ENCODE measurements at regions not wholly inside any gene's neighbourhood (a gene's known extent, or its start where the extent isn't known, plus 50 kb on each side); places are given as distances from the start of the nearest gene placed in this dataset.

- ATAC-seq, result peak; percentile 51
- peak; percentile 52 for DNase-seq
- POLR2A ChIA-PET, result interaction anchor here (0.6 to 1.4 kb wide), 2 partner anchors 169 to 294 kb away, joined by 3 to 4 read pairs; partner anchors contain the start of gene PAXBP1
These were observed 85.4 kb upstream of the OLIG2 start for GRCh38 chr21:32940079-32941014.

DNA sequence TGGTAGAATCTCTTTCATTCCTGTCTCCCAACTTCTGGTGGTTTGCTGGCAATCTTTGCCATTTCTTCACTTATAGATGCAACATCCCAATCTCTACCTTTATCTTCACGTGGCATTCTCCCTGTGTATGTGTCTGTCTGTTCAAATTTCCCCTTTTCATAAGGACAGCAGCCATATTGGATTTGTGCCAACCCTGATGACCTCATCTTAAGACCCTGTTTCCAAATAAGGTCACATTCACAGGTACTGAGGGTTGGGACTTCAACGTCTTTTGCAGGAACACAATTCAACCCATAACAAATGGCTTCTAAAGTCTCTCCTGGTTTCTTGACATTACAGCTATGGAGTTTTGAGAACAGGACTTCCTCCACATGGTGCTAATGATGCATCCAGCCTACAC lies 84.5 kb upstream of the OLIG2 start:
- TF ChIP-seq CTCF (IDR thresholded peaks at IDR 0.05), result no peak
- POLR2A ChIA-PET, result no interaction called here
- peaks cover 10% of the 10 kb centered on the region for H3K4me1 Mint-ChIP-seq (ENCODE audit: low read depth)
- no peak overlapping the region for H3K27ac Mint-ChIP-seq
- H3K9me3 Mint-ChIP-seq, result no peaks in the 10 kb centered on the region
- CTCF ChIA-PET, result interaction anchor here (0.6 to 3.5 kb wide), 34 partner anchors 10 to 443 kb away, joined by 3 to 45 read pairs (median 6); partner anchors contain the start of gene IL10RB
- H3K36me3 Mint-ChIP-seq (ENCODE audit: low read depth), result no peaks in the 10 kb centered on the region
- no peaks in the 10 kb centered on the region for H3K27me3 Mint-ChIP-seq
- no peak for ATAC-seq
- intact Hi-C loops (cut with micrococcal nuclease), result no loop called here
- DNase-seq, result no peak
- H3K4me3 Mint-ChIP-seq, result no peak overlapping the region

More at GRCh38 chr21:32940079-32941014, 85.4 kb upstream of the OLIG2 start:
- H3K4me3 Mint-ChIP-seq, result no peak overlapping the region
- no peaks in the 10 kb centered on the region for H3K36me3 Mint-ChIP-seq (ENCODE audit: low read depth)
- CTCF ChIA-PET, result interaction anchor here (0.6 to 3.5 kb wide), 68 partner anchors 9 to 666 kb away, joined by 3 to 45 read pairs (median 4); partner anchors contain the start of gene IL10RB
- peaks cover 10% of the 10 kb centered on the region for H3K4me1 Mint-ChIP-seq (ENCODE audit: low read depth)
- no peak overlapping the region for H3K27ac Mint-ChIP-seq
- no peaks in the 10 kb centered on the region for H3K9me3 Mint-ChIP-seq
- no peaks in the 10 kb centered on the region for H3K27me3 Mint-ChIP-seq
- TF ChIP-seq CTCF (IDR thresholded peaks at IDR 0.05), result peak; percentile 90
- intact Hi-C loops (cut with micrococcal nuclease), result no loop called here

DNA sequence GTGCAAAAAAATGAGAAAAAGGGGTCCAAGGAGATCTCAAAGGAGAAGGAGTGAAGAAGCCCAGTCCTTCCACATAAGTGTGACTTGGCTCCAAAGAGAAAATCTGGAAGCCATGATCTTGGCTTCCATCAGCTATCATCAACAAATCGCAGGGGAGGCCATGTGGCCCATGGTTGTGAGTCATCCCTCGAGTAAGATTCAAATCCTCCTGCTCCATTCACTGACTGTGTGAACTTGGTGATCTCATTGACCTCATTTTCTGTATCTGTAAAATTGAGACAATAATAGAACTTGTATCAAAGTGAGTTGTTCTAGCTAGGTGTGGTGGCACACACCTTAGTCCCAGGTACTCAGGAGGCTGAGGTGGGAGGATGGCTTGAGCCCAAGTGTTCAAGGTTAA lies 79.1 kb upstream of the OLIG2 start:
- DNase-seq (no peak), ATAC-seq (no peak)
- intact Hi-C loops (cut with micrococcal nuclease), result no loop called here
- TF ChIP-seq CTCF (IDR thresholded peaks at IDR 0.05), result no peak
- no peaks in the 10 kb centered on the region for H3K4me1 Mint-ChIP-seq (ENCODE audit: low read depth)
- CTCF ChIA-PET, result interaction anchor here (1.9 kb wide), 1 partner anchor 17 kb away, joined by 5 read pairs; no protein-coding TSS in a partner anchor
- H3K9me3 Mint-ChIP-seq, result no peaks in the 10 kb centered on the region
- no peaks in the 10 kb centered on the region for H3K36me3 Mint-ChIP-seq (ENCODE audit: low read depth)
- POLR2A ChIA-PET, result interaction anchor here (1.3 kb wide), 1 partner anchor 19 kb away, joined by 3 read pairs; no protein-coding TSS in a partner anchor
- no peak overlapping the region for H3K4me3 Mint-ChIP-seq
- no peak overlapping the region for H3K27ac Mint-ChIP-seq
- no peaks in the 10 kb centered on the region for H3K27me3 Mint-ChIP-seq

GRCh38 chr21:32947736-32948135 lies 78.0 kb upstream of the OLIG2 start:
- CTCF ChIA-PET, result interaction anchor here (7.1 kb wide), 1 partner anchor 8 kb away, joined by 45 read pairs; no protein-coding TSS in a partner anchor
- no peaks in the 10 kb centered on the region for H3K4me1 Mint-ChIP-seq (ENCODE audit: low read depth)
- intact Hi-C loops (cut with micrococcal nuclease), result no loop called here

More at GRCh38 chr21:32947736-32948135, 78.0 kb upstream of the OLIG2 start:
- no peaks in the 10 kb centered on the region for H3K36me3 Mint-ChIP-seq (ENCODE audit: low read depth)
- POLR2A ChIA-PET, result no interaction called here
- H3K4me3 Mint-ChIP-seq, result no peak overlapping the region
- H3K27ac Mint-ChIP-seq, result no peak overlapping the region
- no peak for TF ChIP-seq CTCF (IDR thresholded peaks at IDR 0.05)
- peaks cover 4% of the 10 kb centered on the region for H3K27me3 Mint-ChIP-seq
- no peak for ATAC-seq
- H3K9me3 Mint-ChIP-seq, result no peaks in the 10 kb centered on the region
- no peak for DNase-seq
